AG04450 (cell line): ENCODE measurements at regions not wholly inside any gene's neighbourhood (a gene's known extent, or its start where the extent isn't known, plus 50 kb on each side); places are given as distances from the start of the nearest gene placed in this dataset.

ENCODE experiments used
- CTCF ChIA-PET: fragments of 300-600, 350-600 bp; formaldehyde crosslinking; extraction: SDS; loops from one replicate; lab custom pipeline; 2022; ENCODE audit warnings: antibody characterized with exemption, inconsistent platforms; lab: Charles Lee
- POLR2A ChIA-PET: fragments of 350-600 bp; formaldehyde crosslinking; extraction: SDS; loops from one replicate; lab custom pipeline; 2021; ENCODE audit warnings: antibody characterized with exemption, inconsistent platforms; lab: Yijun Ruan, JAX
- DNase-seq: peaks from one replicate; pipeline ENCODE4 v3.0.0-alpha.2; 2011; ENCODE audit warnings: low read depth, low spot score
- H3K27ac ChIP-seq: one replicate; pipeline ENCODE4 v1.5.1; 2012; ENCODE audit warnings: low read depth, low read length, control low read depth
- H3K27me3 ChIP-seq: one replicate; pipeline ENCODE4 v1.6.0; 2012; ENCODE audit warnings: low read length; ENCODE audit not compliant: control insufficient read depth, insufficient read depth
- H3K4me3 ChIP-seq: 2 replicates; pipeline ENCODE4 v1.5.1; 2011; ENCODE audit warnings: mild to moderate bottlenecking, low read depth, low read length, control low read depth
- H3K9me3 ChIP-seq: 2 replicates; pipeline ENCODE4 v1.5.1; 2012; ENCODE audit warnings: low read length; ENCODE audit not compliant: control insufficient read depth, insufficient read depth
- TF ChIP-seq, protein P1 (sequence below): IDR thresholded peaks from 2 replicates; pipeline ENCODE4 v1.5.1; 2011; ENCODE audit warnings: low read depth, low read length, control low read depth, inconsistent platforms

DNA sequence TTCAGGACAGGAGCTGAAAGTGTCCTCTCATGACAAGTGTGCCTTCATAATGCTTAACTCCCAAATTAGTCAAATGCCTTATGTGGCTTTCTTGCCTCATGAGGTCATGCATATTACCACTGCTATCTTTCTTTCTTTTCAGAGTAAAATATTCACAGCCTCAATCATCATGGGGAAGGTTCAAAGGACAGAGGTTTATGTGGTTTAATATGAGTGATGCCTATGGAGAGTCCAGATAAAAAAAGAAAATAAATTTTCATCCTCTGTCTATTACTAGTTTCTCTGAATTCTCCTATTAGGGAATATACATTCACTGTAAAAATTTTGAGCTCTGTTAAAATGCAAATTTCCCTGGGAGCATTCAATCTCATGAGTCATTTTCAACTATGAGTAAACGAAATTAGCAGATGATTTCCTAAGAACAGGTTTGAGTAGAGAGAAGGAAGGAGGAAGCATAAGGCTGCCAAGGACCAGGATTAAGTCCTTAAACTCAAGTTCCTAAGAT is 396.9 kb upstream of the ADGRB3 start:
- no peak overlapping the region for H3K4me3 ChIP-seq
- POLR2A ChIA-PET: no interaction called here
- no peak for DNase-seq
- TF ChIP-seq, protein P1, sequence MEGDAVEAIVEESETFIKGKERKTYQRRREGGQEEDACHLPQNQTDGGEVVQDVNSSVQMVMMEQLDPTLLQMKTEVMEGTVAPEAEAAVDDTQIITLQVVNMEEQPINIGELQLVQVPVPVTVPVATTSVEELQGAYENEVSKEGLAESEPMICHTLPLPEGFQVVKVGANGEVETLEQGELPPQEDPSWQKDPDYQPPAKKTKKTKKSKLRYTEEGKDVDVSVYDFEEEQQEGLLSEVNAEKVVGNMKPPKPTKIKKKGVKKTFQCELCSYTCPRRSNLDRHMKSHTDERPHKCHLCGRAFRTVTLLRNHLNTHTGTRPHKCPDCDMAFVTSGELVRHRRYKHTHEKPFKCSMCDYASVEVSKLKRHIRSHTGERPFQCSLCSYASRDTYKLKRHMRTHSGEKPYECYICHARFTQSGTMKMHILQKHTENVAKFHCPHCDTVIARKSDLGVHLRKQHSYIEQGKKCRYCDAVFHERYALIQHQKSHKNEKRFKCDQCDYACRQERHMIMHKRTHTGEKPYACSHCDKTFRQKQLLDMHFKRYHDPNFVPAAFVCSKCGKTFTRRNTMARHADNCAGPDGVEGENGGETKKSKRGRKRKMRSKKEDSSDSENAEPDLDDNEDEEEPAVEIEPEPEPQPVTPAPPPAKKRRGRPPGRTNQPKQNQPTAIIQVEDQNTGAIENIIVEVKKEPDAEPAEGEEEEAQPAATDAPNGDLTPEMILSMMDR: no peak
- no peak overlapping the region for H3K27ac ChIP-seq
- H3K9me3 ChIP-seq: no peaks in the 10 kb centered on the region
- no peaks in the 10 kb centered on the region for H3K27me3 ChIP-seq
- CTCF ChIA-PET: interaction anchor here (1.6 kb wide), 1 partner anchor 12 kb away, joined by 7 read pairs; no protein-coding TSS in a partner anchor

DNA sequence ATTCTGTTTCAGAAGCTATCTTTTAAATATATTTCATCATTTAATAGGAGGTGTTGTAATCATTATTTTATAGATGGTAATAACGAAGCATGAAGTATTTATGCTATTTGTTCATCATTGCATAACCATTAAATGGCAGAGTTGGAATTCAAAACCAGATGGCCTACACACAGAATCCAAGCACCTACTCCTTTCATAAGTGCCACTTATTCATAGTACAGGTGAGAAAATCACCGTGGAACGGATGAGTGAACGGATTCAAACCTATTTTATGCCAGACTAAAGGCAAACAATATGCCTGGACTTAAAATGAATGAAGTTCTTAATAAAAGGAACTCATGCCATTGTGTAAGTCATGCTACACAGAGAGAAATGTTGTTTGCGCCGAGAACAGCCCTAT is 397.9 kb upstream of the ADGRB3 start:
- POLR2A ChIA-PET: no interaction called here

DNA sequence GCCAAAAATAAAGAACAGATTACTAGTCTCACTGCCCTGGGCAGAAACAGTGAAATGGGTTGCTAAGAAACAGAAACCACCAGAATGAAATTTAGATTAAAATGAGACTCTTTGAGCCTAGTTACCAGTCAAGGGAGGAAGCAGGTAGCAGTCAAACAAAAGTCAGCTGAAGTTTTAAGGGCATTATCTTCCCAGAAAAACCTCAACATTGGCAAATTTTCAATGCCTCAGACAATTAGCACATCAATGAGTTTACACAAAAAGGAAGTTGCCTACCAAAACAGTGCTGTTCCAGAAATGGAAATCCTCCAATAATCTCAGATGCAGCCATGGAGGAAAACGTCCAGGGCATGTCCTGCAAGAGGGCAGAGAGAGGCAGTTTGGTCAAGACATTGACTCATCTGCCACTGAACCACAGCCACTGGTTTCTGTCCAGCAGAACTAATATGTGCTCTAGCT is 399.7 kb upstream of the ADGRB3 start:
- POLR2A ChIA-PET: no interaction called here
- H3K27ac ChIP-seq: no peak overlapping the region
- no peaks in the 10 kb centered on the region for H3K9me3 ChIP-seq
- no peaks in the 10 kb centered on the region for H3K27me3 ChIP-seq
- CTCF ChIA-PET: no interaction called here
- DNase-seq: no peak
- TF ChIP-seq, protein P1: no peak
- no peak overlapping the region for H3K4me3 ChIP-seq

More for the DNA sequence above, 397.9 kb upstream of the ADGRB3 start:
- no peaks in the 10 kb centered on the region for H3K9me3 ChIP-seq
- TF ChIP-seq, protein P1: no peak
- no peak overlapping the region for H3K4me3 ChIP-seq
- H3K27me3 ChIP-seq: no peaks in the 10 kb centered on the region
- no peak for DNase-seq
- CTCF ChIA-PET: interaction anchor here (0.9 kb wide), 1 partner anchor 10 kb away, joined by 3 read pairs; no protein-coding TSS in a partner anchor
- H3K27ac ChIP-seq: no peak overlapping the region

DNA sequence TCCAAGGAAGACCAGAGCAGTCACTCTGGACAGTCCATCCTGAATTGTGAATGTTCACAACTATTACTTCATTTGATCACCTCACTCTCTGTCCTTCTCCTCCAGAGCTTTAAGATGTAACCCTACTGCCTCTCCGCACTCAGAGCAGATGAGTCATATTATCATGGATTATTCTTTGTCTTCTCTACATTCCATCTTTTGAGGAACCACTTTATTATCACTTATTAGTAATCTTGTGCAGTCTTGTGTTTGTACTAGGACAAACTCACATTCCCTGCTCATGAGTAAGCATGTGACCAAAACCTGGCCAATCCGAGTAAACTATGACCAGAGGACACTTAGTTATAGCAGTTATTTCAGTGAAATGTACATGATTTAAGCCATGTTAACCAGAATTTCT is 401.5 kb upstream of the ADGRB3 start:
- DNase-seq: no peak
- CTCF ChIA-PET: no interaction called here

DNA sequence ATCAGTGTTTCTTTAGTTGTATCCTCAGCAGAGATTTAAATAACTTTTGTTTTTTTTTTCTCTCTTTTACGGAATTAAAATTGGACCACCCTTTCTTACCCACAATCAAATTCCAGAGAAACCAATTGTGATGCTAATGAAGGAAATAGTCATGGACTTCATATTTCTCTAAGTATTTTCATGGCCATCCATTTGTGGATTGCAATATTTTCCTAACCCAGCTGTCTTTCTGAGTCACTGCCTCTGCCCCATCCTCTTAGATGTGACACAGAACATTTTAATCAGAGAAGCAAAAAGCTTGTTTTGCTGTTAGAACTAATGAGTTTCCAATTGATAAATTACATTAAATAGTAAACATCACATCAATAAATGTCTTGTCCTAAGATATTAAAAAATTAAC is 405.5 kb upstream of the ADGRB3 start:
- CTCF ChIA-PET: no interaction called here
- Histone ChIP-seq H3K27ac (no peak overlapping the region), H3K9me3 (no peaks in the 10 kb centered on the region), H3K4me3 (no peak overlapping the region), H3K27me3 (no peaks in the 10 kb centered on the region)
- no peak for DNase-seq
- TF ChIP-seq, protein P1: no peak
- POLR2A ChIA-PET: no interaction called here

More for the DNA sequence above, 401.5 kb upstream of the ADGRB3 start:
- Histone ChIP-seq H3K27ac (no peak overlapping the region), H3K9me3 (no peaks in the 10 kb centered on the region), H3K4me3 (no peak overlapping the region), H3K27me3 (no peaks in the 10 kb centered on the region)
- POLR2A ChIA-PET: interaction anchor here (0.6 kb wide), 1 partner anchor 12 kb away, joined by 4 read pairs; no protein-coding TSS in a partner anchor
- TF ChIP-seq, protein P1: no peak
